Spleen (tissue), 11 donors: ENCODE measurements at regions not wholly inside any gene's neighbourhood (a gene's known extent, or its start where the extent isn't known, plus 50 kb on each side); places are given as distances from the start of the nearest gene placed in this dataset.

Experiments used
- DNase-seq: peaks from one replicate; pipeline ENCODE4 v3.0.0-alpha.2; 2020
- H3K27ac ChIP-seq, 8 donors: fragments of 200-600 bp; sonication (generic) in 7 of 8; 1 replicate in 4 of 8; 2 replicates in 4 of 8; pipeline versions ENCODE4 v1.5.0 to v1.8.0; 2016 to 2021; ENCODE audit warnings: inconsistent platforms in 4 of 8, mild to moderate bottlenecking in 4 of 8, moderate library complexity in 1 of 8
- H3K27me3 ChIP-seq, 7 donors: fragments of 200-600 bp; sonication (generic) in 6 of 7; replicated peaks in 1 of 7; 1 replicate in 4 of 7; 2 replicates in 3 of 7; pipeline versions ENCODE4 v1.5.0 to v1.8.0; 2016 to 2021; ENCODE audit warnings: inconsistent platforms in 3 of 7, mild to moderate bottlenecking in 1 of 7
- H3K36me3 ChIP-seq, 6 donors: fragments of 200-600 bp; sonication (generic) in 5 of 6; 1 replicate in 4 of 6; 2 replicates in 2 of 6; pipeline versions ENCODE4 v1.5.0 to v1.8.0; 2016 to 2021; ENCODE audit warnings: inconsistent platforms in 2 of 6
- H3K4me1 ChIP-seq, 6 donors: fragments of 200-600 bp; sonication (generic) in 5 of 6; 1 replicate in 3 of 6; 2 replicates in 3 of 6; pipeline versions ENCODE4 v1.5.0 to v1.8.0; 2016 to 2021; ENCODE audit warnings: inconsistent platforms in 3 of 6
- H3K4me3 ChIP-seq, 8 donors: fragments of 200-600 bp; sonication (generic) in 7 of 8; 1 replicate in 4 of 8; 2 replicates in 4 of 8; pipeline versions ENCODE4 v1.5.0 to v1.8.0; 2016 to 2021; ENCODE audit warnings: inconsistent platforms in 4 of 8, mild to moderate bottlenecking in 4 of 8, moderate library complexity in 2 of 8
- H3K9me3 ChIP-seq, 8 donors: fragments of 200-600 bp; sonication (generic) in 7 of 8; 1 replicate in 4 of 8; 2 replicates in 4 of 8; pipeline versions ENCODE4 v1.5.0 to v1.8.0; 2016 to 2021; ENCODE audit warnings: inconsistent platforms in 4 of 8
- CTCF ChIP-seq, 11 experiments: fragments of 200-600 bp in 7 of 11; fragments of 450-650 bp in 4 of 11; sonication (generic) in 4 of 11; IDR thresholded peaks in 8 of 11; conservative IDR thresholded peaks in 3 of 11; 1 replicate in 7 of 11; 2 replicates in 4 of 11; pipeline versions ENCODE4 v1.4.0 to v1.8.0; 2016 to 2021; ENCODE audit warnings: antibody characterized with exemption in 11 of 11, inconsistent platforms in 4 of 11, mild to moderate bottlenecking in 1 of 11
- POLR2A ChIP-seq, 3 donors: fragments of 450-650 bp; IDR thresholded peaks; one replicate each; pipeline ENCODE4 v1.5.1; 2017; ENCODE audit warnings: antibody characterized with exemption in 3 of 3, mild to moderate bottlenecking in 1 of 3
- POLR2AphosphoS5 ChIP-seq, 3 donors: sonication (generic); formaldehyde crosslinking; IDR thresholded peaks; one replicate each; pipeline ENCODE4 v1.5.1; 2017; ENCODE audit warnings: antibody characterized with exemption in 3 of 3
- WGBS, 5 donors: extraction: QIAGEN DNeasy Blood & Tissue Kit in 3 of 5; methylation state at CpG; one replicate each; pipeline versions ENCODE4 v1.1.5 to v1.1.7; 2013 to 2018; 5-methylcytosine and 5-hydroxymethylcytosine counted together
- intact Hi-C: fragments of 100-400 bp; cut with DNase I; formaldehyde crosslinking; loops from one replicate; pipeline ENCODE4 v1.15.0; 2023; ENCODE audit warnings: low total_unique reads
- donor health status: healthy with polysubstance abuse.
- donor health status: DM: no; HTN: no; CAD: no; lungs with moderate emphysema.
- donor health status: DM: no; HTN: no; CAD: no.
- donor health status: Bipolar disorder and iron deficiency.
- donor health status: healthy.
- donor health status: DM: no; HTN: no; CAD: no.
- donor health status: DM: yes; HTN: yes; CAD: no.

GRCh38 chr20:39897781-39898466 lies 791.1 kb downstream of the MAFB start:
- TF ChIP-seq POLR2A (IDR thresholded peaks at IDR 0.05) (no peak), CTCF (IDR thresholded peaks at IDR 0.05 in 8 of 11, conservative IDR thresholded peaks at IDR 0.05 in 3 of 11) (no peak), POLR2AphosphoS5 (IDR thresholded peaks at IDR 0.05) (no peak)
- no peak for DNase-seq
- Histone ChIP-seq H3K36me3 (no peaks in the 10 kb centered on the region), H3K4me1 (no peaks in the 10 kb centered on the region), H3K4me3 (no peak overlapping the region), H3K27ac (no peak overlapping the region), H3K27me3 (peaks cover 0 to 17% (median 0%) of the 10 kb centered on the region in 7 donors), H3K9me3 (no peaks in the 10 kb centered on the region)
- 64 to 80% (median 71%) methylated on average over 4 of the region's 4 CpGs for WGBS, 5 donors
- intact Hi-C loops = no loop called here

- Histone ChIP-seq H3K4me1 (no peaks in the 10 kb centered on the region), H3K36me3 (no peaks in the 10 kb centered on the region), H3K27ac (no peak overlapping the region), H3K9me3 (no peaks in the 10 kb centered on the region), H3K27me3 (peaks cover 0 to 11% (median 0%) of the 10 kb centered on the region in 7 donors), H3K4me3 (no peak overlapping the region)
- intact Hi-C loops = no loop called here
- TF ChIP-seq POLR2AphosphoS5 (IDR thresholded peaks at IDR 0.05) (no peak), CTCF (IDR thresholded peaks at IDR 0.05 in 8 of 11, conservative IDR thresholded peaks at IDR 0.05 in 3 of 11) (no peak)
- 53 to 84% (median 78%) methylated on average over 3 of the region's 3 CpGs for WGBS, 5 donors
- DNase-seq = no peak
Observed at GRCh38 chr20:39897058-39897457, 792.0 kb downstream of the MAFB start.

GRCh38 chr20:39894067-39894466 lies 795.0 kb downstream of the MAFB start:
- TF ChIP-seq CTCF (IDR thresholded peaks at IDR 0.05 in 8 of 11, conservative IDR thresholded peaks at IDR 0.05 in 3 of 11) (no peak), POLR2AphosphoS5 (IDR thresholded peaks at IDR 0.05) (no peak)
- intact Hi-C loops = no loop called here
- no peaks in the 10 kb centered on the region for H3K4me1 ChIP-seq

GRCh38 chr20:39893003-39893685 lies 795.9 kb downstream of the MAFB start:
- no peaks in the 10 kb centered on the region for H3K36me3 ChIP-seq
- intact Hi-C loops = no loop called here
- WGBS, 5 donors = 61 to 77% (median 62%) methylated on average over 1 of the region's 1 CpG
- no peak for DNase-seq
- H3K9me3 ChIP-seq = no peaks in the 10 kb centered on the region
- no peaks in the 10 kb centered on the region for H3K4me1 ChIP-seq
- peaks cover 0 to 11% (median 0%) of the 10 kb centered on the region in 7 donors for H3K27me3 ChIP-seq
- no peak overlapping the region for H3K4me3 ChIP-seq
- no peak for TF ChIP-seq POLR2A (IDR thresholded peaks at IDR 0.05)
- no peak for TF ChIP-seq POLR2AphosphoS5 (IDR thresholded peaks at IDR 0.05)
- no peak for TF ChIP-seq CTCF (IDR thresholded peaks at IDR 0.05 in 8 of 11, conservative IDR thresholded peaks at IDR 0.05 in 3 of 11)
- no peak overlapping the region for H3K27ac ChIP-seq

More at GRCh38 chr20:39894067-39894466, 795.0 kb downstream of the MAFB start:
- Histone ChIP-seq H3K9me3 (no peaks in the 10 kb centered on the region), H3K4me3 (no peak overlapping the region), H3K36me3 (no peaks in the 10 kb centered on the region), H3K27me3 (peaks cover 0 to 11% (median 0%) of the 10 kb centered on the region in 7 donors), H3K27ac (no peak overlapping the region)
- WGBS, 5 donors = 75 to 84% (median 83%) methylated on average over 2 of the region's 2 CpGs
- DNase-seq = no peak
